Endothelial cell of hepatic sinusoid (primary cell): ENCODE measurements at regions not wholly inside any gene's neighbourhood (a gene's known extent, or its start where the extent isn't known, plus 50 kb on each side); places are given as distances from the start of the nearest gene placed in this dataset.
"Not testable (repeated sequence)": the region's sequence is repeated elsewhere in the genome, so short reads cannot be mapped to it uniquely, and the experiment has no call there.

Source experiments
- in situ Hi-C: cut with HindIII; loops from 2 replicates; pipeline ENCODE4 v1.10.0; 2017; ENCODE audit warnings: low sequenced_read_pairs

DNA sequence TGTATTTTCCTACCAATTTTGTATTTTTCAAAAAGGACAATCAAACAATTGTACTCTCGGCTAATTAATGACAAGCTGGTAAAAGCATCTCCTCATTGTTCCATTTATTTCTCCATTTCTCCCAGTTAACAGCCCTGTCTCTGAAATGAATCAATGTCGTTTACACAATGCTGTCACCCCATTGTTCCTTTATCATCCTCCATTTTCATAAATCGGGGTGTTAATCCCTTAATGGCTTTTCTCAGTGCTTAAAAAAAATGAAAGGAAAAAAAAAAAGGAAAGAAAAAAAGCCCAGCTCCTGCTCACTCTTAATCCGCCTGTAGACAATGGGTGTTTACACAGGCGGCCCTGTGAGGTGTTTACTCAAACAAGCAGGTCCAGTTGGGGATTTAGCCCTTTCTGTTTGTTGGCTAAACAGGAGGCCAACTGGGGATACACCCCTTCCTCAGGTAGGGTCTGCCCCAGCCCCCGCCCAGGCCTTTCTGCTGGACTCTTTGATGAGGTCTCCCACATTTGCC is 86.8 kb upstream of the SALL1 start:
- in situ Hi-C loops, result loop anchor here (5.0 kb wide), 1 partner anchor 39 kb away; no protein-coding TSS in a partner anchor

DNA sequence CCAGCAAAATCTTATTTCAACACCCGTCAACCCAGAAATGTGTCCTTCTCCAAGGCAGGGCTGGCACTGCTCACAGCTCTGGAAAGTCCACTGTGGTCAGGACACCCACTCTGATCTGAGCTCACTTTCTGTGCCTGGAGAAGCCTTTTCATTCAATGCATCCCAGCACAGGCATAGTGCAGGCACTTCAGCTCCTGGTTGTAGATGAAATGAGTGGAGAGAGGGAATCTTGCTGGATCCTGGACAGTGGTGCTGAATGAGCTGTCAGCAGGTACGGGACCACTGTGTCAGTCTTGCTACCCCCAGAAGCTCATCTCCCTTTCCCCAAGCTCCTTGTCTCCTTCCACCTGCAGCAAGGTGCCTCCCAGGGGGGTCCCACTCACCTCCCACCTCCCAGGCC is 86.1 kb upstream of the SALL1 start:
- in situ Hi-C loops, result loop anchor here (5.0 kb wide), 1 partner anchor 40 kb away; no protein-coding TSS in a partner anchor

DNA sequence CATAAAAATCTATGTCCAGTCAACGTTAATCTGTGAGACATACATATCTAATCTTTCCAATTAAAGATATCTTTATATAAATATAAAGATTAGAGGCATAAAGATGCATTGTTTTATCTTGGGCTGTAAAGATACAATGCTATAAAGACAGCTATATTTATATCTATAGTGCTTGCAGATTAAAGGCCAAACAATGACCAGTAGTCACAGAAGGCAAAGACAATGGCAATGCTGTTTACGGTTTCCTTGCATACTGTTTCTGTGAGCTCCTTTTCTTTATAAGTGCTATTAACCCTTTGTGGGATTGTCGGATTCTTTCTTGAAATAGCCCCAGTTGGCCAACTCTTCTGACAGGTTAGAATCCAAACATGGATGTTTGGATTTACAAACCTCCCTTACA is 85.5 kb upstream of the SALL1 start:
- in situ Hi-C loops, result loop anchor here (5.0 kb wide), 1 partner anchor 41 kb away; no protein-coding TSS in a partner anchor

DNA sequence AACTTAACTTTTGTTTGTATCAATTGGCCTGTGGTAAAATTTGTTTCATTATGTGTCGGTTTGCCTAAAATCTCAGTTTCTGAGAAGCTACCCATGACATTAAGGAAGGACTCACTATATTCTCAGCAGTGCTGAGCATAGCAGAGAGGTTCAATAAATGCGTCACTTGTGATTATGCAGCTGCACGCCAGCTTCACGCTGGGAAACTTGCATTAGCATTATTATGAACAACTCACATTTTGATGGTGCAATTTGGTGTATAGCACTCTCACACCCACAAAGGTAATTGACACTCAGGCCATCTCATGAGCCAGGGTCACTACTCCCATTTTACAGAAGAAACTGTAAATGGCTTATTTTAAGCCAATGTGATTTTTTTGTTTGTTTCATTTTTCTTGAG is 80.6 kb upstream of the SALL1 start:
- in situ Hi-C loops, result no loop called here

DNA sequence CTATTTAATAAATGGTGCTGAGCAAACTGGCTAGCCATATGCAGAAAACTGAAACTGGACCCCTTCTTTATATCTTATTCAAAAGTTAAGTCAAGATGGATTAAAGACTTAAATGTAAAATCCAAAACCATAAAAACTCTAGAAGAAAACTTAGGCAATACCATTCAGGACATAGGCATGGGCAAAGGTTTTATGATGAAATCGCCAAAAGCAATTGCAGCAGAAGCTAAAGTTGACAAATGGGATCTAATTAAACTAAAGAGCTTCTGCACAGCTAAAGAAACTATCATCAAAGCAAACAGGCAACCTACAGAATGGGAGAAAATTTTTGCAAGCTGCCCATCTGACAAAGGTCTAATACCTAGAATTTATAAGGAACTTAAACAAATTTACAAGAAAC is 79.0 kb upstream of the SALL1 start:
- in situ Hi-C loops, result not testable (repeated sequence)

DNA sequence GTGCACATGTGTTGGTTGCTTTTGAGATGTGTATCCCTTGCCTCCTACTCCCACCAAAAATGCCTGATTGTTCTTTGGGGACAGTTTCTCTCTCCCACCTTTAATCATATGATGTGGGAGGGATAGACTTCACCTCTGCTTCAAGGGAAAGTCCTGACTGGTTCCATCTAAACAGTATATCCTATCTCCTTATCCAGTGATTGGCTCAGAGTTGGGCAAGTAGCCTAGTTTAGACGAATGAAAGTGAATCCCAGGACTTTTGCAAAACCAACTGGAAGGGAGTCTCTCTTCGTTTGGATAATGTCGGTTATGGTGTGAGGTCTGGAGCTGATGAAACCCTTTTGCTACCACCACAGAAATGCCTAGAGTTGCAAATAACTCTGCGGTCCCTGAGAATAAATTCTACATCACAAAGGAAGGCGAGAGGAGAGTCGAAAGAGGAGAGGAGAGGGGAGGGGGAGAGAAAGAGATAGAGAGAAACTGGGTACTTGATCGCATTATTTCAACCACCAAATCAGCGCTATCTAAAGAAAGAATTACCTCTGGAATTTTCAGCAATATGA is 77.1 kb upstream of the SALL1 start:
- in situ Hi-C loops, result no loop called here

DNA sequence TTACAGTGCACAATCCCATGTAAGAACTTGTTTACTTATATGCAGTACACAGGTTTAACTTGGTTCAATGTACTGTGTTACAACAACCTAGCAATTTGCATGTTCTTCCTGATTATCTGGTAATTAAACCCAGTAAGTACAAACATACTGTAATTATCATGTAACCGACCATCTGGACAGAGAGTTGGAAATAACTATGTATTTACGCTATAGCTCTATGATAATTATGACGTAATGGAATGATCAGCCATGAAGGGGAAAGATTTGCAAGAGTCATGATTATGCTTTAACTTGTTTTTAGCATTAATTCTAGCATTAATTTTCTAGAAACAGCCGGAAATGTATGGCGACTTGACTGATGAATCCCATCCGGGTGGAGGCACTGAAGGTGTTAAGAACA is 74.8 kb upstream of the SALL1 start:
- in situ Hi-C loops, result no loop called here

DNA sequence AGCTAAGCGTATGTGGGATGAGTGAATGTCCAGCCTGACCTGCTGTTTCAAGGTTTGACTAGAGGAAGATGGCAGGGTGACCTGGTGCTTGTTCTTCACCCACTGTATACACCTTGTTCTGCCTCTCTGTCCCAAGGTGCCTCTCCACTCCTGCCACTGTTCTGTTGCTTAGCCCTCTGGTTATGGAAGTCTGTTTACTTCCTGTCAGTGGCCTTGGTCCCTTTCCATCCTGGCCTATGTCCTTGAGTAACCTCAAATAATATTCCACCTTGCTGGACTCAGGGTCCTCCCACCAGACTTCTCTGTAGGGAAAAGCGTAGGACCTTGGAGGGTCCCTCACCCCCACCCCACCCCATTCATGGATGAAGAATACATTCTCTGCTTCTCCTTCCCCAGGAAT is 73.2 kb upstream of the SALL1 start:
- in situ Hi-C loops, result no loop called here

DNA sequence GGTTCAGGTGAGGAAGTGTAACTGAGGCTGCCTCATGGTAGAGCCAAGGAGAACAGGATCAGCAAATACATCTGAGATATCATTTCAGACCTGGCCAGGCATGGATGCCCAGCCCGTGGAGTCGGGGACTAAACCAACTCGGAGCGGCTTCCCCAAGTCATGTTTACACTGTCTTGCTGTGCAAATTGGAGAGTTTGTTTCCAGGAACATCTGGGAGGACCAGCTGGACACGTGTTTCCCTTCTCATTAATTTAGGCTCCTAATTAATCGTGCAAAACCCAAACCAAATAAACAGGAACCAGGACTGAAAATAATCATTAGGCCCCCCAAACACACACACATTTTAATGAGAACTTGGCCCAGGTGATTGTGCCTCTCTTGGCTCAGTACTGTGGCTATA is 70.9 kb upstream of the SALL1 start:
- in situ Hi-C loops, result no loop called here

DNA sequence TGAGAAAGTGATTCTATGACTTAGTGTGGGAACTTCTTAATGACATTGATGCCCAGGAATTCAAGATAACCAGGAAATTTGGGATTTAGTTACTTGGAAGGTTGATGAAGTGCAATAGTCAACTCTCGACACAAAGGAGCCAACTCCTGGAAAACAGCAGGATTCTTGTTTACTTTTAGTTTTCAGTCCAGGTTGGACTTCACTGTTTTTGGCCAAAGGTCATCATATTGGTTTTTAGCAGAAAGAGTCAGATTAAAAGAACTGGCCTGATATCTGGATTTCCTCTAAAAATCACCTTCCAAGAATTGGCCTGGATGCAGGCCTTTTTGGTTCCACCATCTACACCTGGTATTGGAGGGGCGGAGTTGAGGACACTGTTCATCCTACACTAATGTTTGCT is 60.1 kb upstream of the SALL1 start:
- in situ Hi-C loops, result no loop called here

DNA sequence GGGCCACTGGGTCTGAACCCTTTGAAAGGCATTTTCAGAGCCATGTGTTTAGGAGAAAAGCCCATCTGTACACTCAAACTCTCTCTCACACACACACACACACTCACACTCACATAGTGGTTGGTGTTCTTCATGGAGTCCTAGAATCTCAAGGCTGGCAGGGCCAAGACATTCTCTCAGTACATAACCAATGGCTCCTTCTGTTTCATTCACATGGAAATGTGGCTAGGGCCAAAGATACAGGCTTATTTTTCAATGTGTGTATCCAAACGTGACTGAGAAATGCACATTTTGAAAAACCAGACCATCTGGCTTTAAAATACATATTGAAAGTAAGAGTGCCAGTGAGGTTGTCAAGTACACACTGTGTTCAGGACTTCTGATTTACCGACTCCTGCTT is 59.0 kb upstream of the SALL1 start:
- in situ Hi-C loops, result no loop called here

DNA sequence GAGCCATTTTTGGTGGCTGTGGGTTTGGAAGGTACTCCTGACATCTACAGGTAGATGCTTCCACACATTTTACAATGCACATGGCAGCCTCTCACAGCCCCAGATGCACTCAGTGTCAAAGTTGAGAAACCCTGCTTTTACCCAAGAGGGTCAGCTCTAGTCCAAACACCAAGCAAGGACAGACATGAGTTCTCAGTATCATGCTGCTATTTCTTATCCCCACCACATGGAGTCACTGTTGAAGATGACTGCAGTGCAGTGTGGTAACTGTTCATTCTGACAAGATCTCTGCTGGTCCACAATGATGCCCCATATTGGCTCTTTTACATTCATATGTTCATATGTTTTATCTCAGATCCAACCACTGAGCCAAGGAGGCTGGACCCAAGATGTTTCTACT is 50.5 kb upstream of the SALL1 start:
- in situ Hi-C loops, result no loop called here
